K562 (cell line): ENCODE measurements at regions not wholly inside any gene's neighbourhood (a gene's known extent, or its start where the extent isn't known, plus 50 kb on each side); places are given as distances from the start of the nearest gene placed in this dataset.

ENCODE experiments used
- ARID1B ChIP-seq: fragments of 450-650 bp; IDR thresholded peaks from 2 replicates; pipeline ENCODE4 v1.6.1; 2016; ENCODE audit warnings: antibody characterized with exemption, mild to moderate bottlenecking, inconsistent platforms
- CBFA2T3 ChIP-seq: fragments of 450-650 bp; IDR thresholded peaks from 2 replicates; pipeline ENCODE4 v1.6.1; 2017
- CREB3L1 ChIP-seq: fragments of 450-650 bp; IDR thresholded peaks from 2 replicates; pipeline ENCODE4 v1.6.1; 2014; ENCODE audit warnings: low read depth, mild to moderate bottlenecking, moderate library complexity, borderline replicate concordance
- ETV5 ChIP-seq: sonication (generic); formaldehyde crosslinking; IDR thresholded peaks from 2 replicates; pipeline ENCODE4 v1.4.0; 2020; ENCODE audit warnings: low read depth, mild to moderate bottlenecking, missing genetic modification reagents
- HDAC1 ChIP-seq, 2 experiments: fragments of 450-650 bp; IDR thresholded peaks; 2 replicates each; pipeline ENCODE4 v1.6.1; 2016 to 2017; ENCODE audit warnings: inconsistent platforms in 1 of 2, mild to moderate bottlenecking in 1 of 2, moderate library complexity in 1 of 2
- HNRNPH1 ChIP-seq: fragments of 200-400 bp; formaldehyde crosslinking; optimal IDR thresholded peaks from 2 replicates; pipeline ENCODE3; 2017; ENCODE audit warnings: low read depth, mild to moderate bottlenecking, low read length, moderate library complexity
- KHSRP ChIP-seq: fragments of 450-650 bp; IDR thresholded peaks from 2 replicates; pipeline ENCODE4 v1.6.1; 2017
- NEUROD1 ChIP-seq: fragments of 150-350 bp; IDR thresholded peaks from 2 replicates; pipeline ENCODE4 v1.6.1; 2014; ENCODE audit warnings: borderline replicate concordance, low read length, low read depth; ENCODE audit not compliant: partially characterized antibody
- POLR2AphosphoS5 ChIP-seq: IDR thresholded peaks from 2 replicates; pipeline ENCODE4 v1.6.1; 2011; ENCODE audit warnings: mild to moderate bottlenecking, low read depth, low read length, moderate library complexity; ENCODE audit not compliant: control insufficient read depth, insufficient read depth
- TAL1 ChIP-seq: fragments of 450-650 bp; IDR thresholded peaks from 2 replicates; pipeline ENCODE4 v1.6.1; 2016; ENCODE audit warnings: mild to moderate bottlenecking
- USF2 ChIP-seq: sonication (generic); formaldehyde crosslinking; IDR thresholded peaks from 2 replicates; pipeline ENCODE4 v1.5.0; 2020; ENCODE audit warnings: missing genetic modification reagents
- ZBTB11 ChIP-seq, 3 experiments: fragments of 200-800 bp in 1 of 3; fragments of 250-450 bp in 1 of 3; fragments of 450-650 bp in 1 of 3; sonication (Bioruptor Pico) in 1 of 3; sonication (Bioruptor generic) in 1 of 3; formaldehyde crosslinking in 1 of 3; IDR thresholded peaks; 2 replicates each; pipeline versions ENCODE4 v1.6.1 to v1.8.0; 2016 to 2022; ENCODE audit warnings: mild to moderate bottlenecking in 2 of 3, missing genetic modification characterization in 2 of 3, missing compliant biosample characterization in 1 of 3, moderate library complexity in 1 of 3
- ZBTB33 ChIP-seq: sonication (generic); formaldehyde crosslinking; IDR thresholded peaks from 2 replicates; pipeline ENCODE4 v1.8.1; 2023; ENCODE audit warnings: mild to moderate bottlenecking, missing genetic modification reagents
- ZNF212 ChIP-seq: fragments of 450-650 bp; formaldehyde crosslinking; IDR thresholded peaks from 2 replicates; pipeline ENCODE4 v1.4.0; 2020; ENCODE audit warnings: mild to moderate bottlenecking
- ZNF24 ChIP-seq: fragments of 450-650 bp; IDR thresholded peaks from 2 replicates; pipeline ENCODE4 v1.6.1; 2016
- ZNF609 ChIP-seq: sonication (generic); formaldehyde crosslinking; IDR thresholded peaks from 2 replicates; pipeline ENCODE4 v1.8.1; 2023; ENCODE audit warnings: missing genetic modification reagents, mild to moderate bottlenecking, borderline replicate concordance

- TF ChIP-seq POLR2AphosphoS5 (peak; percentile 34; the same call in 1 of the 2 replicates), USF2 (no peak), ZNF212 (no peak), ZNF609 (CRISPR knock-in tag) (no peak), ZBTB11 (CRISPR knock-in tag; IDR thresholded peaks at IDR 0.05) (no peak), ETV5 (CRISPR knock-in tag) (no peak), ZNF24 (no peak), HDAC1 (IDR thresholded peaks at IDR 0.05) (0 out of 4 replicates have a peak, but pooled peaks of 1 of the 2 experiments have one; percentile 14), NEUROD1 (no peak), KHSRP (no peak), CREB3L1 (no peak), TAL1 (peak; percentile 43; the same call in 1 of the 2 replicates), ARID1B (0 out of 2 replicates have a peak, but pooled peaks have one; percentile 32), HNRNPH1 (no peak), ZBTB33 (CRISPR knock-in tag) (peak; percentile 73), CBFA2T3 (peak; percentile 81)
These were observed 372.6 kb upstream of the NR2F2 start (continued) for GRCh38 chr15:95957861-95958260.
